HUES48 (cell line): ENCODE measurements at regions not wholly inside any gene's neighbourhood (a gene's known extent, or its start where the extent isn't known, plus 50 kb on each side); places are given as distances from the start of the nearest gene placed in this dataset.

Source experiments
- H3K27ac ChIP-seq: one replicate; pipeline ENCODE4 v1.7.0; 2013; ENCODE audit warnings: low read depth, low read length, inconsistent platforms
- H3K27me3 ChIP-seq: 2 replicates; pipeline ENCODE4 v1.6.1; 2013; ENCODE audit warnings: mild to moderate bottlenecking, low read length; ENCODE audit not compliant: control insufficient read depth, insufficient read depth
- H3K36me3 ChIP-seq: 2 replicates; pipeline ENCODE4 v1.6.1; 2013; ENCODE audit warnings: low read length; ENCODE audit not compliant: control insufficient read depth, insufficient read depth
- H3K4me1 ChIP-seq: 2 replicates; pipeline ENCODE4 v1.6.1; 2013; ENCODE audit warnings: mild to moderate bottlenecking, low read length; ENCODE audit not compliant: control insufficient read depth, insufficient read depth
- H3K4me3 ChIP-seq: 2 replicates; pipeline ENCODE4 v1.5.1; 2013; ENCODE audit warnings: mild to moderate bottlenecking, low read depth, low read length
- H3K9ac ChIP-seq: 2 replicates; pipeline ENCODE4 v1.6.1; 2013; ENCODE audit warnings: mild to moderate bottlenecking, low read depth, low read length, moderate library complexity
- H3K9me3 ChIP-seq: 2 replicates; pipeline ENCODE4 v1.6.1; 2013; ENCODE audit warnings: low read length; ENCODE audit not compliant: control insufficient read depth, insufficient read depth

DNA sequence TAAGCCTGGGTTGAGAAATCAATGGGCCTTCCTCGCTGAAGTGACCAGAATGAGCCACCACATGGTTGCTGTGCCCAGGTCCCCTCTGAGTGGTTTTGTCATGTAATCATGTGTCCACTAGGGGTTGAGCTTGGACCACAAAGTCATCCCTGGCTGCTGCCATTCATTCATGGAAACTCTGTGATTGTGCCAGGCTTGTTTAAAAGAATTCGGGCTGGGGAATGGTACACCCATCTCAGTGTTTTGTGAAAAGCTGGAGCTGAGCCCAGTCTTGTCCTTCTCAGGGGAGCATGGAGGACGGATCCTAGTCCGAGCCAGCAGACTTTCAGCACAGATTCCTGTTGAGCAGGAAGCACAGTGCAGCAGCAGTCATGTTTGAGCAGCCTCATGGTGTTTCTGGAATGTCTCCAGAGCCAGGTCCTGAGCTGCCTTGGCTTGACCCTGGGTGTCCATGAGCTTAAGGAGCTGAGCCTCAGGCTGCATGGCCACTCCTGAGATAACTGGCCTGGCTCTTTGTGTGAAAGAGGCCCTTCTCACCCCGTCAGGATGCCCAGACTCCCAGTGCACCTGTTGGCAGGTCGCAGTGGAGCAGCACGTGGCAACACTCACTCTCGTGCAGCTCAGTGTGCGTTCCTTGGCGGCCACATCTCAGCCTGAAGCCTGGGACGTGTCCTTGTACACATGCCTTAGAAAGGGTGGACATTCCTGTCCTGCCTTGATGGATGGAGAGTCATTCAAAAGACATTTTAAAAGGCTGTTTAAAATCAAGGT is 260.3 kb upstream of the TPM1 start:
- no peaks in the 10 kb centered on the region for H3K9me3 ChIP-seq
- H3K4me1 ChIP-seq, result peaks cover 5% of the 10 kb centered on the region; the same call in 1 of the 2 replicates
- H3K9ac ChIP-seq, result no peak overlapping the region
- no peaks in the 10 kb centered on the region for H3K27me3 ChIP-seq
- H3K27ac ChIP-seq, result no peak overlapping the region
- H3K36me3 ChIP-seq, result no peaks in the 10 kb centered on the region
- H3K4me3 ChIP-seq, result no peak overlapping the region

DNA sequence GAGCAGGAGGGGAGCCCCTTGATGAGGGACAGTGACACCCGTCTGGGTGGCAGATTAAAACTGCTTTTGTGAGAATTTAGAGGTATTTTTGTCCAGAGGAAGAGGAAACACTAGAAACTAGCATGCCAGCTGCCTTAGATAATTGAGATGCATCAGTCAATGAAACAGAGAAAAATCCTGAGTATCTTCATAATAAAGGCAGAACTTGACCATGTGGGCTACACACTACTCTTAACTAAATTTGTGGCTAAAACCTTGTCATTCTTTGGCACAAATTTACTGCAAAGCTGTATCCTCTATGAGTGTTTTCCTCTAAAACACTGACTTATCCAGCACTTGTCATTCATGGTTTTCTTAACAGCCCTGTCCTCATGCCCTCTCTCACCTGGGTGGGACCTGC is 259.7 kb upstream of the TPM1 start:
- Histone ChIP-seq H3K27me3 (no peaks in the 10 kb centered on the region), H3K9ac (no peak overlapping the region), H3K4me1 (peaks cover 5% of the 10 kb centered on the region; the same call in 1 of the 2 replicates), H3K9me3 (no peaks in the 10 kb centered on the region), H3K36me3 (no peaks in the 10 kb centered on the region), H3K4me3 (no peak overlapping the region), H3K27ac (no peak overlapping the region)

DNA sequence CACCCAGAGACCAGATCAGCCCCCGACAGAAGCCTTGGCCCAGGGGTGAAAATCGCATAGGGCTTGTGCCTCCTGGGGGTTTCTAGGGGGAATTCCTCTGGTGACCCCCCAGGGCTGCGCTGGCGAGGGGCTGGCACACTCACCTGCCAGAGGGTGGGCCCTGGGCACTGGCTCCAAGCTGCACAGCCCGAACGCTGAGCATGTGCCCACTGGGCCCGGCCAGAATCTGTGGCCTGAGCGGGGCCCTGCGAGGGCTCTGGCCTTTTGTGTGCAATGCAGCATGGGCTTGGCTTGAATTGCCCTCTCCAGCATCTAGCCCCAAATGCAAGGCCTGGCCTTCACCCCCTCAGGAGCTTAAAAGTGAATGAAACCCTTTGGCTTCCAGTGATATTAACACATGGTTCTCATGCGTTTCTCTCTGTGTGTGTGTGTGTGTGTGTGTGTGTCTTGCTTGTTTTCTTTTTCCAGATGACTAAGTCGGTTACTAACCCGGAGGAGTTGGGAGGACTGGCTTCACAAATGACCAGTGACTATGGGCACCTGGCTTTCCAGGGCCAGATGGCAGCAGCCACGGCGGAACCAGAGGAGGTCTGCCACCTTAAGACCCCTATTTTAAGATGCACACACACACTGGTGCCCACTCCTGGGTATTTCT is 259.1 kb upstream of the TPM1 start:
- Histone ChIP-seq H3K4me3 (no peak overlapping the region), H3K36me3 (no peaks in the 10 kb centered on the region), H3K4me1 (peaks cover 5% of the 10 kb centered on the region; the same call in 1 of the 2 replicates), H3K9me3 (no peaks in the 10 kb centered on the region), H3K27me3 (no peaks in the 10 kb centered on the region), H3K27ac (no peak overlapping the region), H3K9ac (no peak overlapping the region)

DNA sequence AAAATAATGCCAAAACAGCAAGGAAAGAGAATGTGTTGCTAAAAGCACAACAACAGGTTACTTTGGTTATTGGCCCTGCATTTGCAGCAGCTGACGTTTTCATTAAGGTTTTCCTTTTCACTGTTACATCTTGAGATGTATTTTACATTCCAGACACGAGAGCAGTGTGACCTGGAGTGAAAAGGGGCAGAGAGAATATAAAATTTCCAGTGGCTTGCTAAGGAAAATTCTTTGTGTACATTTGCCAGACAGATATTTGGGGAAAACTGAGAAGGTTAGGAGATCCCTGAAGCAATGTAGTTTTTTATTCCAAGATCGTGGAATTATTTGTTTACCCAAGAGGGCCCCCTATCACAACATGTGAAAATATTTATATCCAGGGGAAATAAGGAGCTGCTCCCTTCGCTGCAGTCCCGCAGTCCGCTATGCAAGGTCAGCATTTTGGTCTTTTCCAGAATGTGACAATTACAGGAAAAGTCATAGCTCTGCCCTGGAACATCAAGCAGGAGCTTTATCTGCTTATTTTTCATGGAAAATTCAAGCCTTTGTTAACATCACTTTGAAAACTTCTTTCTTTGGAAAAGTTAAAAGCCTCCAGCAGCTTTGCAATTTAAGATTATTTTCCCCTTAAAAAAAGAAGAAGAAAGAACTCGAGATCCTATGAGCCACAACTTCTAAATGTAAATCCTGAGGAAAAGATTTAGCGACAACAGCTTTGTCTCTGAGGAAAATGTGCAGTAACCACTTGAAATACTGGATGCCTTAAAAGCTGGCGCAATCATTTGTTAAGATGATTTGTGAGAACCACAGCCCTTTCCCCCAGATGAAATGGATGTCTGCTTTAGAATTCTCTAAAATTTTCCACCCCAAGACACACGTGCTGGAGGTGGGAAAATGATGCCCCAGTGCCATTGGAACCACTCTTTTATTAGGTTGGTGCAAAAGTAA is 256.4 kb upstream of the TPM1 start:
- H3K36me3 ChIP-seq, result no peaks in the 10 kb centered on the region
- H3K27me3 ChIP-seq, result no peaks in the 10 kb centered on the region
- H3K9me3 ChIP-seq, result no peaks in the 10 kb centered on the region
- H3K9ac ChIP-seq, result no peak overlapping the region
- peaks cover 5% of the 10 kb centered on the region for H3K4me1 ChIP-seq
- H3K27ac ChIP-seq, result no peak overlapping the region
- no peak overlapping the region for H3K4me3 ChIP-seq

DNA sequence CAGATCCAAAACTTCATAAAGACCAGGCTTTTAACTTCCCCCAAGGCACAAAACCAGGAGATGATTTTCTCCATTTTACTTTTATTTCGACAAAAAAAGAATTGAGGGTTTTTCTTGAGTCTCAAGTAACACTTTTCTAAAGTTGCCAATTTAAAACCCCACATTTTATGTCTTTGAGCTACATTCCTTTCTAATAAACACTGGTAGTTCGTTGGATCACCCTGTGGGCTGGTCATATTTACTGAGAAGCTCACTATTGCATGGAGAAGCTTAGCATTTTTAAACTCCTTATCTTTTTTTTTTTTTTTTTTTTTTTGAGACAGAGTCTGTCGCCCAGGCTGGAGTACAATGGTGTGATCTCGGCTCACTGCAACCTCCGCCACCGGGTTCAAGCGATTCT is 255.1 kb upstream of the TPM1 start:
- Histone ChIP-seq H3K9me3 (no peaks in the 10 kb centered on the region), H3K4me1 (peaks cover 14% of the 10 kb centered on the region), H3K4me3 (no peak overlapping the region), H3K27me3 (no peaks in the 10 kb centered on the region), H3K27ac (no peak overlapping the region), H3K36me3 (no peaks in the 10 kb centered on the region), H3K9ac (no peak overlapping the region)

DNA sequence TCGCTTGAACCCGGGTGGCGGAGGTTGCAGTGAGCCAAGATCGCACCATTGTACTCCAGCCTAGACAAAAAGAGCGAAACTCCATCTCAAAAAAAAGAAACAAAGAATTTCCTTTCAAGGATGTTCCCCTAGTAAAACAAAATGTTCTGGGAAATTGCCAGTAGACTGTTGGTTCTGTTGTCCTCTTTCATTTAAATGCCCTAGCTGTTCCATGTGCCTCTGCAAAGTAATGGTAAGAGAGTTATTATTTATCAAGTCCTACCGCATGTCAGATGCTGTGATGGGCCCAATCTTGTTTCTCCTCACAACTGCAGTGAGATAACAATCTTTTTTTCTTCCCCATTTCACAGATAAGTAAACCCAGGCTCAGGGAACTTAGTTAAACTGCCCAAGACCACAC is 254.3 kb upstream of the TPM1 start:
- Histone ChIP-seq H3K9ac (no peak overlapping the region), H3K36me3 (no peaks in the 10 kb centered on the region), H3K4me1 (peaks cover 20% of the 10 kb centered on the region), H3K9me3 (no peaks in the 10 kb centered on the region), H3K4me3 (no peak overlapping the region), H3K27ac (no peak overlapping the region), H3K27me3 (no peaks in the 10 kb centered on the region)

DNA sequence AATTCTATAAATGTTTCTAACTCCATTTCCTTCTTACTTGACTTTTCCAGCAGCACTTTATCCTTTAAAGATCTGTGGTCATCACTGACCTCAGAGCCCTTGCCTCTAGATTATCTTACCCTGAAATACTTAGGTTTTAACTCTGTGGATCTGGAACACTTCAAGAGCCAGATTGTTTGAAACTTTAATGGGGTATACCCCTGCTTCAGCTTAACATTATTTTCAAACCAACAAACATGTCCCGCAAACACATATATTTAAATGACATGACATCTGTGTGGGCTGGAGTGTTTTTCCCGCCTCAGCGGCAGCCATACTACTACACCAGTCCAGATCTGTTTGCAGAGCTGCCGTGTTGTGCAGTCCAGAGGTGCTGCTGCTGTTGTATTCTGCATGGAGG is 252.0 kb upstream of the TPM1 start:
- Histone ChIP-seq H3K4me3 (no peak overlapping the region), H3K9ac (no peak overlapping the region), H3K36me3 (no peaks in the 10 kb centered on the region), H3K27me3 (no peaks in the 10 kb centered on the region), H3K4me1 (peaks cover 24% of the 10 kb centered on the region), H3K9me3 (no peaks in the 10 kb centered on the region), H3K27ac (no peak overlapping the region)

DNA sequence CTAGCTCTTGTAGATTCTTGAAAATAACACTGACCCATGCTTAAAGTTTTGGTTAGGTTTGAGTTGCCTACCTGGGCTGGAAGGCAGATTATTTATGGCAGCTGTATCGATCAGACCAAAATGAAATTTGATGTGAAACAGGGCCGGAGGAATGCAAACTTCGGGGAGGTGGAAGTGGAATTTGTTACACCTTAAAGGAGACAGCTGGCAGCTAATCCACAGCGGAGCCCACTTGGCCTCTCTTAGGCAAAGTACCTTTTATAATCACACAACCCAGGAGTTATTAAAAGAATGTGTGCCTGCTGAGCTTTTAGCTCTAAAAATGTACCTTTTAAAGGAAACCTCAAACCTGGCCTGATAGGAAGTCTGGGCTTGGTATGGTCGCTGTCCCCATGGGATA is 250.9 kb upstream of the TPM1 start:
- H3K4me3 ChIP-seq, result no peak overlapping the region
- H3K27ac ChIP-seq, result no peak overlapping the region

DNA sequence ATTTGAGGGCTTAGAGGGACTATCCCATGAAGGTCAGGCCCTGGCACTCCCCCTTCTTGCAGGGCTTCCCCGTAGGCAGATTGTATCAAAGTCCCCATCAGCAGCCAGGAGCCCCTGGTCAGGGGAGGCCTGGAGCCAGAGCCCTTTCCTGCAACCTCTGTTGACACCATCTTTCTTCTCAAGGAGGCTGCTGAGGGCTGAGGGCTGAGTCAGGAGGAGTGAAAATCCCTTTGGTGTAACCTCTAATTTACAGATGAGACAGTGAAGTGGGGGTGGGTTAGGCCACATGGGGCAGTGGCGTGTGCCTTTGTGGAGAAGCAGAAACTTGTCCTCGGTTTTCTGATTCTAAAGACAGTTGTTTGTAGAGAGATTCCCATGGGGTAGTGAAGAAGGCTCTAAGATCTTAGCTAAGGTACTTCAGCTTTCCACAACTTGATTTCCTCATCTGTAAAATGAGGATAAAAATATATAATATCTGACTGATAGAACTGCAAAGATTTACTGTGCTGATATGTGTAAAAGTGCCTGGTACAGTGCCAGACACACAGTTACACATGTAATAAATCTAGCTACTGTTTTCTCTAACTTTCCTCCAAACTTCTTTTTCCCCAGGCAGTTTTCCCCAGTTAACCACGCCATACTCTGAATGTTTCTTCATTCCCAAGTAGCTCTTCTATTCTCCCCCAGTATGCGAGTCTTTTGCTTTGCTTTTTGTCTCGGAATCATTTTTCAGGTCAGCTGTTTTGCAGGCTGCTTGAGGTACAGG is 249.4 kb upstream of the TPM1 start:
- H3K4me3 ChIP-seq, result no peak overlapping the region
- no peaks in the 10 kb centered on the region for H3K36me3 ChIP-seq
- no peak overlapping the region for H3K27ac ChIP-seq
- peaks cover 24% of the 10 kb centered on the region for H3K4me1 ChIP-seq
- H3K9ac ChIP-seq, result no peak overlapping the region
- H3K27me3 ChIP-seq, result no peaks in the 10 kb centered on the region
- H3K9me3 ChIP-seq, result no peaks in the 10 kb centered on the region

More for the DNA sequence above, 250.9 kb upstream of the TPM1 start:
- no peaks in the 10 kb centered on the region for H3K9me3 ChIP-seq
- no peaks in the 10 kb centered on the region for H3K36me3 ChIP-seq
- no peaks in the 10 kb centered on the region for H3K27me3 ChIP-seq
- peaks cover 24% of the 10 kb centered on the region for H3K4me1 ChIP-seq
- no peak overlapping the region for H3K9ac ChIP-seq

DNA sequence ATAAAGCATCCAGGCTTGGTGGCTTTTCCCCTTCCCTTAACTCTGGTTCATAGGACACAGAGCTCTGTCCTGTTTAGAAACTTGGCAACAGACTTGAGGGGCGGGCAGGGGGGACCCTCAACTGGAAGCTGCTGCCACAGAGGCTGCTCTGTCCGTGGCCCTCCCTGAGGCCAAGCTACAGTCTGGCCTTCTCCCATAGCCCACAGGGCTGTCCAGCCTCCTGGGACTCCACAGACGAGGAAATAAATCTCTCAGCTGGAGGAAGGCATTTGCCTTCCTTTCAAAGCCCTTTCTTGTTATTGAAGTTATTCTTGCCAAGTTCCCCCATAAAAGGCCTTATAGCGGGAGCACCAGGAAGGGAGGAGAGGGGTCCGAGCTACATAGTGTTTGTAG is 248.8 kb upstream of the TPM1 start:
- Histone ChIP-seq H3K27me3 (no peaks in the 10 kb centered on the region), H3K36me3 (no peaks in the 10 kb centered on the region), H3K9ac (no peak overlapping the region), H3K4me1 (peaks cover 24% of the 10 kb centered on the region), H3K27ac (no peak overlapping the region), H3K4me3 (no peak overlapping the region), H3K9me3 (no peaks in the 10 kb centered on the region)
